ENCODE measurements at regions not wholly inside any gene's neighbourhood (a gene's known extent, or its start where the extent isn't known, plus 50 kb on each side); places are given as distances from the start of the nearest gene placed in this dataset.

DNA sequence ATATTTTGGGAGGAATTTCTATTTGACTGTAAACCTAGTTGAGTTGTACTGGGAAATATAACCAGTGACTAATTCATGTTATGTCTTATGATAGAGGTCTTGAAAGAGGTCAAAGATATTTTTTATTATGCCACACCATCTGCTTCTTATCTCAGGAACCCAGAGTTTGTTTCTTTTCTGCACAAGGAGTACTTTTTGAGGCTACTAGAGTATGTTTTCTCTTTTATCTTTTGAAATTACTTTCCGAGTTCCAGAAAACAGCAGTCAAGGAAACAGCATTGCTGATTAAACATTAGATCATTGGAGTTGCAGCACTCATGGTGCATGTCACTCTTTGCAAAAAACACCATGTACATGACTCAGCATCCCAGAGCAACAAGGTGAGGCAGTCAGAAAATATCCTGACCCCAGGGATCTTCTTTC lies 645.8 kb upstream of the NR2F2 start:
- Mint-ChIP-seq H3K36me3 (ENCODE audit: low read depth) (no peaks in the 10 kb centered on the region), H3K27me3 (ENCODE audit: insufficient read depth, low read depth, poor library complexity) (no peaks in the 10 kb centered on the region), H3K4me3 (no peak overlapping the region), H3K4me1 (no peaks in the 10 kb centered on the region), H3K9me3 (no peaks in the 10 kb centered on the region), H3K27ac (no peak overlapping the region; the same call in 1 of the 2 replicates)
- no peak for DNase-seq (ENCODE audit: low spot score)
- no peaks in the 10 kb centered on the region for H3K36me3 ChIP-seq (ENCODE audit: insufficient read depth)
- no peak for TF ChIP-seq ZNF114 (CRISPR knock-in tag; IDR thresholded peaks at IDR 0.05)
- TF ChIP-seq CTCF (conservative IDR thresholded peaks at IDR 0.05; ENCODE audit: low read depth in 2 of 2) = no peak
- no peak for TF ChIP-seq EZH2phosphoT487 (IDR thresholded peaks at IDR 0.05; ENCODE audit: unreplicated experiment)
- TF ChIP-seq, protein P1, sequence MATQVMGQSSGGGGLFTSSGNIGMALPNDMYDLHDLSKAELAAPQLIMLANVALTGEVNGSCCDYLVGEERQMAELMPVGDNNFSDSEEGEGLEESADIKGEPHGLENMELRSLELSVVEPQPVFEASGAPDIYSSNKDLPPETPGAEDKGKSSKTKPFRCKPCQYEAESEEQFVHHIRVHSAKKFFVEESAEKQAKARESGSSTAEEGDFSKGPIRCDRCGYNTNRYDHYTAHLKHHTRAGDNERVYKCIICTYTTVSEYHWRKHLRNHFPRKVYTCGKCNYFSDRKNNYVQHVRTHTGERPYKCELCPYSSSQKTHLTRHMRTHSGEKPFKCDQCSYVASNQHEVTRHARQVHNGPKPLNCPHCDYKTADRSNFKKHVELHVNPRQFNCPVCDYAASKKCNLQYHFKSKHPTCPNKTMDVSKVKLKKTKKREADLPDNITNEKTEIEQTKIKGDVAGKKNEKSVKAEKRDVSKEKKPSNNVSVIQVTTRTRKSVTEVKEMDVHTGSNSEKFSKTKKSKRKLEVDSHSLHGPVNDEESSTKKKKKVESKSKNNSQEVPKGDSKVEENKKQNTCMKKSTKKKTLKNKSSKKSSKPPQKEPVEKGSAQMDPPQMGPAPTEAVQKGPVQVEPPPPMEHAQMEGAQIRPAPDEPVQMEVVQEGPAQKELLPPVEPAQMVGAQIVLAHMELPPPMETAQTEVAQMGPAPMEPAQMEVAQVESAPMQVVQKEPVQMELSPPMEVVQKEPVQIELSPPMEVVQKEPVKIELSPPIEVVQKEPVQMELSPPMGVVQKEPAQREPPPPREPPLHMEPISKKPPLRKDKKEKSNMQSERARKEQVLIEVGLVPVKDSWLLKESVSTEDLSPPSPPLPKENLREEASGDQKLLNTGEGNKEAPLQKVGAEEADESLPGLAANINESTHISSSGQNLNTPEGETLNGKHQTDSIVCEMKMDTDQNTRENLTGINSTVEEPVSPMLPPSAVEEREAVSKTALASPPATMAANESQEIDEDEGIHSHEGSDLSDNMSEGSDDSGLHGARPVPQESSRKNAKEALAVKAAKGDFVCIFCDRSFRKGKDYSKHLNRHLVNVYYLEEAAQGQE (IDR thresholded peaks at IDR 0.05; ENCODE audit: unreplicated experiment) = no peak
- TF ChIP-seq CREB1 (CRISPR knock-in tag; IDR thresholded peaks at IDR 0.05; ENCODE audit: low read depth) = no peak
- no peak for TF ChIP-seq POLR2AphosphoS5 (IDR thresholded peaks at IDR 0.05; ENCODE audit: low read depth)
- TF ChIP-seq EZH2 (IDR thresholded peaks at IDR 0.05; ENCODE audit: low read depth, unreplicated experiment) = no peak
- TF ChIP-seq STAT1 (IDR thresholded peaks at IDR 0.05; ENCODE audit: unreplicated experiment) = no peak
- TF ChIP-seq NANOG (IDR thresholded peaks at IDR 0.05; ENCODE audit: borderline replicate concordance) = no peak
- TF ChIP-seq ZNF331 (CRISPR knock-in tag; IDR thresholded peaks at IDR 0.05; ENCODE audit: low read depth) = no peak
- no peak for TF ChIP-seq ETS1 (IDR thresholded peaks at IDR 0.05)
- TF ChIP-seq, protein P2, sequence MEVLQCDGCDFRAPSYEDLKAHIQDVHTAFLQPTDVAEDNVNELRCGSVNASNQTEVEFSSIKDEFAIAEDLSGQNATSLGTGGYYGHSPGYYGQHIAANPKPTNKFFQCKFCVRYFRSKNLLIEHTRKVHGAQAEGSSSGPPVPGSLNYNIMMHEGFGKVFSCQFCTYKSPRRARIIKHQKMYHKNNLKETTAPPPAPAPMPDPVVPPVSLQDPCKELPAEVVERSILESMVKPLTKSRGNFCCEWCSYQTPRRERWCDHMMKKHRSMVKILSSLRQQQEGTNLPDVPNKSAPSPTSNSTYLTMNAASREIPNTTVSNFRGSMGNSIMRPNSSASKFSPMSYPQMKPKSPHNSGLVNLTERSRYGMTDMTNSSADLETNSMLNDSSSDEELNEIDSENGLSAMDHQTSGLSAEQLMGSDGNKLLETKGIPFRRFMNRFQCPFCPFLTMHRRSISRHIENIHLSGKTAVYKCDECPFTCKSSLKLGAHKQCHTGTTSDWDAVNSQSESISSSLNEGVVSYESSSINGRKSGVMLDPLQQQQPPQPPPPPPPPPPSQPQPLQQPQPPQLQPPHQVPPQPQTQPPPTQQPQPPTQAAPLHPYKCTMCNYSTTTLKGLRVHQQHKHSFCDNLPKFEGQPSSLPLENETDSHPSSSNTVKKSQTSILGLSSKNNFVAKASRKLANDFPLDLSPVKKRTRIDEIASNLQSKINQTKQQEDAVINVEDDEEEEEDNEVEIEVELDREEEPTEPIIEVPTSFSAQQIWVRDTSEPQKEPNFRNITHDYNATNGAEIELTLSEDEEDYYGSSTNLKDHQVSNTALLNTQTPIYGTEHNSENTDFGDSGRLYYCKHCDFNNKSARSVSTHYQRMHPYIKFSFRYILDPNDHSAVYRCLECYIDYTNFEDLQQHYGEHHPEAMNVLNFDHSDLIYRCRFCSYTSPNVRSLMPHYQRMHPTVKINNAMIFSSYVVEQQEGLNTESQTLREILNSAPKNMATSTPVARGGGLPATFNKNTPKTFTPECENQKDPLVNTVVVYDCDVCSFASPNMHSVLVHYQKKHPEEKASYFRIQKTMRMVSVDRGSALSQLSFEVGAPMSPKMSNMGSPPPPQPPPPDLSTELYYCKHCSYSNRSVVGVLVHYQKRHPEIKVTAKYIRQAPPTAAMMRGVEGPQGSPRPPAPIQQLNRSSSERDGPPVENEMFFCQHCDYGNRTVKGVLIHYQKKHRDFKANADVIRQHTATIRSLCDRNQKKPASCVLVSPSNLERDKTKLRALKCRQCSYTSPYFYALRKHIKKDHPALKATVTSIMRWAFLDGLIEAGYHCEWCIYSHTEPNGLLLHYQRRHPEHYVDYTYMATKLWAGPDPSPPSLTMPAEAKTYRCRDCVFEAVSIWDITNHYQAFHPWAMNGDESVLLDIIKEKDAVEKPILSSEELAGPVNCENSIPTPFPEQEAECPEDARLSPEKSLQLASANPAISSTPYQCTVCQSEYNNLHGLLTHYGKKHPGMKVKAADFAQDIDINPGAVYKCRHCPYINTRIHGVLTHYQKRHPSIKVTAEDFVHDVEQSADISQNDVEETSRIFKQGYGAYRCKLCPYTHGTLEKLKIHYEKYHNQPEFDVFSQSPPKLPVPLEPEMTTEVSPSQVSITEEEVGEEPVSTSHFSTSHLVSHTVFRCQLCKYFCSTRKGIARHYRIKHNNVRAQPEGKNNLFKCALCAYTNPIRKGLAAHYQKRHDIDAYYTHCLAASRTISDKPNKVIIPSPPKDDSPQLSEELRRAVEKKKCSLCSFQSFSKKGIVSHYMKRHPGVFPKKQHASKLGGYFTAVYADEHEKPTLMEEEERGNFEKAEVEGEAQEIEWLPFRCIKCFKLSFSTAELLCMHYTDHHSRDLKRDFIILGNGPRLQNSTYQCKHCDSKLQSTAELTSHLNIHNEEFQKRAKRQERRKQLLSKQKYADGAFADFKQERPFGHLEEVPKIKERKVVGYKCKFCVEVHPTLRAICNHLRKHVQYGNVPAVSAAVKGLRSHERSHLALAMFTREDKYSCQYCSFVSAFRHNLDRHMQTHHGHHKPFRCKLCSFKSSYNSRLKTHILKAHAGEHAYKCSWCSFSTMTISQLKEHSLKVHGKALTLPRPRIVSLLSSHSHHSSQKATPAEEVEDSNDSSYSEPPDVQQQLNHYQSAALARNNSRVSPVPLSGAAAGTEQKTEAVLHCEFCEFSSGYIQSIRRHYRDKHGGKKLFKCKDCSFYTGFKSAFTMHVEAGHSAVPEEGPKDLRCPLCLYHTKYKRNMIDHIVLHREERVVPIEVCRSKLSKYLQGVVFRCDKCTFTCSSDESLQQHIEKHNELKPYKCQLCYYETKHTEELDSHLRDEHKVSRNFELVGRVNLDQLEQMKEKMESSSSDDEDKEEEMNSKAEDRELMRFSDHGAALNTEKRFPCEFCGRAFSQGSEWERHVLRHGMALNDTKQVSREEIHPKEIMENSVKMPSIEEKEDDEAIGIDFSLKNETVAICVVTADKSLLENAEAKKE (CRISPR knock-in tag; IDR thresholded peaks at IDR 0.05) = no peak
- TF ChIP-seq JUNB (IDR thresholded peaks at IDR 0.05; ENCODE audit: unreplicated experiment) = no peak
- no peak overlapping the region for H2AFZ ChIP-seq
- H3F3A ChIP-seq (replicated peaks; ENCODE audit: low read depth) = no peaks in the 10 kb centered on the region
- H4K20me1 ChIP-seq (replicated peaks; ENCODE audit: insufficient read depth) = no peaks in the 10 kb centered on the region
- no peaks in the 10 kb centered on the region for H3K4me1 ChIP-seq (ENCODE audit: insufficient read depth)
- no peak overlapping the region for H3K27ac ChIP-seq (ENCODE audit: low read depth)
- H3K9me2 ChIP-seq (ENCODE audit: insufficient read depth) = no peaks in the 10 kb centered on the region
- H3K4me2 ChIP-seq = no peak overlapping the region
- ATAC-seq = no peak
- no peaks in the 10 kb centered on the region for H3K27me3 ChIP-seq (ENCODE audit: insufficient read depth)
- no peaks in the 10 kb centered on the region for H3K79me2 ChIP-seq (replicated peaks; ENCODE audit: insufficient read depth)
- no peak overlapping the region for H3K4me3 ChIP-seq
